K562 (cell line): ENCODE measurements at regions not wholly inside any gene's neighbourhood (a gene's known extent, or its start where the extent isn't known, plus 50 kb on each side); places are given as distances from the start of the nearest gene placed in this dataset.

Experiments
- ATAC-seq: fragments of 200-7000 bp; cut with Tn5 transposase; 3 replicates; pipeline ENCODE4 v1.9.1; 2020; ENCODE audit warnings: moderate library complexity
- BruUV-seq: library from RNA; stranded (reverse); fragments of 400-500 nt; replicated peaks from 2 replicates; lab custom pipeline; 2021; lab: Mats Ljungman, UMichigan
- CTCF ChIA-PET: fragments of 300-600 bp; formaldehyde crosslinking; extraction: SDS; loops from one replicate; lab custom pipeline; 2021; ENCODE audit warnings: low intra/inter-chr PET ratio; lab: Yijun Ruan, JAX
- POLR2A ChIA-PET: fragments of 300-600, 350-650 bp; sonication (Branson Sonifier 250); formaldehyde crosslinking; extraction: SDS; loops from one replicate; lab custom pipeline; 2021; ENCODE audit warnings: antibody characterized with exemption, inconsistent platforms; lab: Yijun Ruan, JAX
- DNase-seq, 4 experiments: peaks; one replicate each; pipeline versions ENCODE4 v3.0.0 to v3.0.0-alpha.2; 2011 to 2018; ENCODE audit warnings: low spot score in 3 of 4, mixed read lengths in 3 of 4; ENCODE audit errors: extremely low read depth in 1 of 4
- FAIRE-seq: peaks from 2 replicates; lab custom pipeline; 2011; peaks lifted over from hg19 to GRCh38; lab: Jason Lieb, UNC
- H2AFZ ChIP-seq: 2 replicates; pipeline ENCODE4 v1.6.0; 2011; ENCODE audit warnings: low read depth, low read length, control low read depth, inconsistent platforms
- H3K27ac ChIP-seq: fragments of 200-600 bp; 3 replicates; pipeline ENCODE4 v1.8.0; 2011; ENCODE audit warnings: low read depth, mild to moderate bottlenecking, control low read depth, inconsistent platforms, low read length, moderate library complexity, mixed read lengths; ENCODE audit errors: extremely low read depth
- H3K27me3 ChIP-seq, 2 experiments: fragments of 300-600 bp in 1 of 2; 2 replicates in 1 of 2; 3 replicates in 1 of 2; pipeline versions ENCODE4 v1.6.0 to v1.8.0; 2011; ENCODE audit warnings: inconsistent platforms in 2 of 2, low read length in 2 of 2, mild to moderate bottlenecking in 1 of 2, mixed read lengths in 1 of 2, moderate library complexity in 1 of 2; ENCODE audit not compliant: control insufficient read depth in 2 of 2, insufficient read depth in 2 of 2
- H3K36me3 ChIP-seq: fragments of 300-600 bp; 3 replicates; pipeline ENCODE4 v1.8.0; 2011; ENCODE audit warnings: mild to moderate bottlenecking, low read length, inconsistent platforms; ENCODE audit not compliant: control insufficient read depth, insufficient read depth
- H3K4me1 ChIP-seq, 2 experiments: fragments of 200-600 bp in 1 of 2; replicated peaks in 1 of 2; 2 replicates in 1 of 2; 3 replicates in 1 of 2; pipeline versions ENCODE4 v1.5.1 to v1.8.0; 2011; ENCODE audit warnings: inconsistent platforms in 2 of 2, low read length in 2 of 2, mild to moderate bottlenecking in 1 of 2, mixed read lengths in 1 of 2, moderate library complexity in 1 of 2; ENCODE audit not compliant: control insufficient read depth in 2 of 2, insufficient read depth in 2 of 2
- H3K4me2 ChIP-seq: 2 replicates; pipeline ENCODE4 v1.6.1; 2011; ENCODE audit warnings: low read length, control low read depth, inconsistent platforms, mixed read lengths; ENCODE audit not compliant: insufficient read depth
- H3K4me3 ChIP-seq: fragments of 200-600 bp; sonication (generic), shearing (Covaris generic); 2 replicates; pipeline ENCODE4 v1.5.1; 2016; ENCODE audit warnings: control low read depth, inconsistent platforms
- H3K79me2 ChIP-seq: fragments of 200-600 bp; 3 replicates; pipeline ENCODE4 v1.8.0; 2011; ENCODE audit warnings: low read length, inconsistent platforms; ENCODE audit not compliant: control insufficient read depth, insufficient read depth
- H3K9ac ChIP-seq, 2 experiments: 2 replicates each; pipeline versions ENCODE4 v1.6.0 to v1.6.1; 2011; ENCODE audit warnings: low read depth in 2 of 2, low read length in 2 of 2, control low read depth in 1 of 2, inconsistent platforms in 1 of 2, mild to moderate bottlenecking in 1 of 2, mixed read lengths in 1 of 2; ENCODE audit not compliant: insufficient read depth in 1 of 2
- H3K9me1 ChIP-seq: one replicate; pipeline ENCODE4 v1.6.0; 2011; ENCODE audit warnings: inconsistent platforms, mild to moderate bottlenecking, low read length, moderate library complexity; ENCODE audit not compliant: control insufficient read depth, insufficient read depth
- H3K9me3 ChIP-seq: replicated peaks from 2 replicates; pipeline ENCODE4 v1.5.1; 2011; ENCODE audit warnings: low read depth, low read length, inconsistent platforms; ENCODE audit not compliant: control insufficient read depth, insufficient read depth
- H4K20me1 ChIP-seq: replicated peaks from 2 replicates; pipeline ENCODE4 v1.6.1; 2011; ENCODE audit warnings: low read length, inconsistent platforms, mixed read lengths; ENCODE audit not compliant: control insufficient read depth, insufficient read depth
- HCFC1 ChIP-seq: IDR thresholded peaks from 2 replicates; pipeline ENCODE4 v1.6.1; 2012; ENCODE audit warnings: low read depth, low read length, improper control_type of control experiment
- HNRNPL ChIP-seq: fragments of 200-400 bp; formaldehyde crosslinking; IDR thresholded peaks from 2 replicates; pipeline ENCODE4 v1.6.1; 2017; ENCODE audit warnings: low read depth, mild to moderate bottlenecking, low read length
- MAZ ChIP-seq, 2 experiments: fragments of 450-650 bp in 1 of 2; sonication (generic) in 1 of 2; formaldehyde crosslinking; IDR thresholded peaks in 1 of 2; conservative IDR thresholded peaks in 1 of 2; 2 replicates each; pipeline versions ENCODE4 v1.4.0 to v1.5.0; 2020; ENCODE audit warnings: mild to moderate bottlenecking in 1 of 2, missing genetic modification reagents in 1 of 2
- MXI1 ChIP-seq: IDR thresholded peaks from 2 replicates; pipeline ENCODE4 v1.6.1; 2011; ENCODE audit warnings: low read depth, mild to moderate bottlenecking, improper control_type of control experiment, low read length
- RBM17 ChIP-seq: fragments of 200-400 bp; formaldehyde crosslinking; IDR thresholded peaks from 2 replicates; pipeline ENCODE4 v1.6.1; 2017; ENCODE audit warnings: low read depth, mild to moderate bottlenecking, low read length, borderline replicate concordance
- SMARCB1 ChIP-seq: IDR thresholded peaks from 2 replicates; pipeline ENCODE4 v1.6.1; 2011; ENCODE audit warnings: improper control_type of control experiment, low read depth; ENCODE audit not compliant: insufficient read length
- STAG1 ChIP-seq: sonication (generic); formaldehyde crosslinking; IDR thresholded peaks from 2 replicates; pipeline ENCODE4 v1.5.0; 2020; ENCODE audit warnings: missing genetic modification reagents, borderline replicate concordance
- ZNF699 ChIP-seq: fragments of 250-450 bp; sonication (Bioruptor Pico); IDR thresholded peaks from 2 replicates; pipeline ENCODE4 v1.8.0; 2021; ENCODE audit warnings: mild to moderate bottlenecking, moderate library complexity; ENCODE audit not compliant: insufficient replicate concordance
- WGBS: fragments of 100-300 bp; shearing (Covaris generic); methylation state at CpG from one replicate; pipeline ENCODE4 v1.1.6; 2016; ENCODE audit warnings: low coverage, mixed read lengths; ENCODE audit not compliant: insufficient coverage; ENCODE audit errors: missing lambda C conversion rate; 5-methylcytosine and 5-hydroxymethylcytosine counted together
- in situ Hi-C: fragments of 300-500 bp; cut with MboI; formaldehyde crosslinking; loops from 4 replicates; pipeline ENCODE4 v1.15.0; 2018; ENCODE audit warnings: inconsistent platforms, mixed read lengths
- intact Hi-C: fragments of 100-400 bp; cut with micrococcal nuclease; formaldehyde crosslinking; loops from 2 replicates; pipeline ENCODE4 v1.14.2; 2022
- TF ChIP-seq, protein P1 (sequence below): sonication (generic); formaldehyde crosslinking; IDR thresholded peaks from 2 replicates; pipeline ENCODE4 v1.8.0; 2022; ENCODE audit warnings: missing genetic modification reagents, mild to moderate bottlenecking, borderline replicate concordance

DNA sequence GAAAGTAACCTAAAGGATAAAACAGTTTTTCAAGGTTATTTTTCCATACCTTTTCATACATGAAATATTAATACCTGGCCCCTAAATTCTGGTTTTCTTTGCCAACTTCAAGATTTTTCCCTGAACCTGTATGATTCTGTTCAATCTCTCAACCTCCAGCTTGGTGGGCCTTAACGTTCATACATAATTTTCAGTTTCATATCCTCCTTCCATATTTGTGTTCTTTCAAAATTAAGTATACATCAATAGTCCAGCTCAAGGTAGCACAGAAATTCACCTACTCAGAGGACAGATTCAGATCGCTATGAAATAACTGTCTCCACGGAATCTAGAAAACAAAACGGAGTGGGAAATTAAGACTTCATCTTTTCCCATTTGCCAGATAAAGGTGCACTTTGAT lies 505.8 kb upstream of the GHITM start (continued):
- TF ChIP-seq, protein P1, sequence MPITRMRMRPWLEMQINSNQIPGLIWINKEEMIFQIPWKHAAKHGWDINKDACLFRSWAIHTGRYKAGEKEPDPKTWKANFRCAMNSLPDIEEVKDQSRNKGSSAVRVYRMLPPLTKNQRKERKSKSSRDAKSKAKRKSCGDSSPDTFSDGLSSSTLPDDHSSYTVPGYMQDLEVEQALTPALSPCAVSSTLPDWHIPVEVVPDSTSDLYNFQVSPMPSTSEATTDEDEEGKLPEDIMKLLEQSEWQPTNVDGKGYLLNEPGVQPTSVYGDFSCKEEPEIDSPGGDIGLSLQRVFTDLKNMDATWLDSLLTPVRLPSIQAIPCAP (CRISPR knock-in tag): no peak

DNA sequence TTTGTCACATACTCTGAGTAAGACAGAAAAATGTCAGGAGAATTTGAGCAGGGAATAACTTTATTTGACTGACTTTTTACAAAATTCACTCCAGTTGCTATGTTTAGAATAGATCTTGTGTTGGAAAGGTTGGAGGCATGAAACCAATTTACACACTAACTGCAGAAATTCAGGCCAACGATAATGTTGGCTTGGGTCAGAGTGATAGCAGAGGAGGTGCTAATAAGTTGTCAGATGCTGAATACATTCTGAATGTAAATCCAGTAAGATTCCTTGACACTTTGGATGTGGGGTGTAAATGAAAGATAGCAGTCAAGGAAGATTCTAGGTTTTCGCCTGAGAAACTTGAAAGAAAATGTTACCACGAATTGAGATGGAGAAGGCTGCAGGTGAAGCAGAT lies 502.5 kb upstream of the GHITM start:
- DNase-seq: no peak
- no peaks in the 10 kb centered on the region for H3K79me2 ChIP-seq
- H3K9ac ChIP-seq: no peak overlapping the region
- no peak overlapping the region for H3K4me2 ChIP-seq
- 0% methylated on average over 3 of the region's 3 CpGs for WGBS
- no peaks in the 10 kb centered on the region for H3K4me1 ChIP-seq
- no peaks in the 10 kb centered on the region; the same call in 1 of the 2 replicates for H3K9me3 ChIP-seq
- ChIA-PET POLR2A (no interaction called here), CTCF (no interaction called here)
- TF ChIP-seq ZNF699 (CRISPR knock-in tag): no peak
- TF ChIP-seq SMARCB1: no peak
- TF ChIP-seq RBM17: no peak
- TF ChIP-seq HNRNPL: no peak
- TF ChIP-seq STAG1 (CRISPR knock-in tag): no peak
- no peak for TF ChIP-seq HCFC1
- TF ChIP-seq MAZ (CRISPR knock-in tag; conservative IDR thresholded peaks at IDR 0.05 in 1 of 2, IDR thresholded peaks at IDR 0.05 in 1 of 2): no peak
- TF ChIP-seq MXI1: no peak
- H3K27me3 ChIP-seq: no peaks in the 10 kb centered on the region
- intact Hi-C loops: no loop called here
- H4K20me1 ChIP-seq: no peaks in the 10 kb centered on the region
- no peak for ATAC-seq
- BruUV-seq: no TSS peak
- no peak overlapping the region for H2AFZ ChIP-seq
- no peaks in the 10 kb centered on the region for H3K36me3 ChIP-seq
- no peaks in the 10 kb centered on the region for H3K9me1 ChIP-seq
- FAIRE-seq: no peak
- H3K27ac ChIP-seq: no peak overlapping the region
- in situ Hi-C loops: no loop called here
- H3K4me3 ChIP-seq: no peak overlapping the region
